Rectal smooth muscle tissue (tissue), 1 donor: ENCODE measurements at regions not wholly inside any gene's neighbourhood (a gene's known extent, or its start where the extent isn't known, plus 50 kb on each side); places are given as distances from the start of the nearest gene placed in this dataset.

ENCODE experiments used
- H3K27ac ChIP-seq: one replicate; pipeline ENCODE4 v1.7.0; 2013; ENCODE audit warnings: low read depth, low read length, inconsistent platforms
- H3K27me3 ChIP-seq: one replicate; pipeline ENCODE4 v1.7.0; 2013; ENCODE audit warnings: low read length; ENCODE audit not compliant: control insufficient read depth, insufficient read depth
- H3K36me3 ChIP-seq: one replicate; pipeline ENCODE4 v1.7.0; 2013; ENCODE audit warnings: low read length; ENCODE audit not compliant: control insufficient read depth, insufficient read depth
- H3K4me1 ChIP-seq: one replicate; pipeline ENCODE4 v1.7.0; 2013; ENCODE audit warnings: low read length; ENCODE audit not compliant: control insufficient read depth, insufficient read depth
- H3K4me3 ChIP-seq: one replicate; pipeline ENCODE4 v1.7.0; 2013; ENCODE audit warnings: low read length
- H3K9ac ChIP-seq: one replicate; pipeline ENCODE4 v1.7.0; 2013; ENCODE audit warnings: low read length

GRCh38 chr4:119851649-119852048 is 215.0 kb downstream of the MAD2L1 start:
- Histone ChIP-seq H3K36me3 (no peaks in the 10 kb centered on the region), H3K27ac (no peak overlapping the region), H3K27me3 (no peaks in the 10 kb centered on the region), H3K9ac (no peak overlapping the region), H3K4me1 (no peaks in the 10 kb centered on the region), H3K4me3 (no peak overlapping the region)

- Histone ChIP-seq H3K9ac (no peak overlapping the region), H3K4me1 (no peaks in the 10 kb centered on the region), H3K27ac (no peak overlapping the region), H3K36me3 (no peaks in the 10 kb centered on the region), H3K4me3 (no peak overlapping the region), H3K27me3 (no peaks in the 10 kb centered on the region)
These were observed 212.8 kb upstream of the PDE5A start for GRCh38 chr4:119841361-119841760.

- peak overlapping the region; percentile 33 for H3K27ac ChIP-seq
- H3K9ac ChIP-seq: no peak overlapping the region
- no peaks in the 10 kb centered on the region for H3K36me3 ChIP-seq
- H3K4me1 ChIP-seq: peaks cover 5% of the 10 kb centered on the region
- H3K4me3 ChIP-seq: no peak overlapping the region
- H3K27me3 ChIP-seq: no peaks in the 10 kb centered on the region
These were observed 207.0 kb upstream of the PDE5A start for GRCh38 chr4:119835613-119835910.

- Histone ChIP-seq H3K4me3 (no peak overlapping the region), H3K27me3 (no peaks in the 10 kb centered on the region), H3K36me3 (no peaks in the 10 kb centered on the region), H3K4me1 (peaks cover 5% of the 10 kb centered on the region), H3K27ac (peak overlapping the region; percentile 33), H3K9ac (no peak overlapping the region)
These were observed 206.5 kb upstream of the PDE5A start for GRCh38 chr4:119834906-119835612.

- Histone ChIP-seq H3K27ac (no peak overlapping the region), H3K4me1 (peaks cover 5% of the 10 kb centered on the region), H3K4me3 (no peak overlapping the region), H3K27me3 (no peaks in the 10 kb centered on the region), H3K9ac (no peak overlapping the region), H3K36me3 (no peaks in the 10 kb centered on the region)
These were observed 205.0 kb upstream of the PDE5A start for GRCh38 chr4:119833611-119834010.

- Histone ChIP-seq H3K36me3 (no peaks in the 10 kb centered on the region), H3K9ac (no peak overlapping the region), H3K27me3 (no peaks in the 10 kb centered on the region), H3K27ac (no peak overlapping the region), H3K4me1 (peaks cover 5% of the 10 kb centered on the region), H3K4me3 (no peak overlapping the region)
These were observed 204.2 kb upstream of the PDE5A start for GRCh38 chr4:119832776-119833175.

GRCh38 chr4:119829326-119829725 is 200.7 kb upstream of the PDE5A start:
- H3K27ac ChIP-seq: no peak overlapping the region
- H3K36me3 ChIP-seq: no peaks in the 10 kb centered on the region
- H3K27me3 ChIP-seq: no peaks in the 10 kb centered on the region
- H3K4me1 ChIP-seq: no peaks in the 10 kb centered on the region
- no peak overlapping the region for H3K4me3 ChIP-seq
- H3K9ac ChIP-seq: no peak overlapping the region

GRCh38 chr4:119825696-119826095 is 197.1 kb upstream of the PDE5A start:
- Histone ChIP-seq H3K27ac (no peak overlapping the region), H3K4me3 (no peak overlapping the region), H3K27me3 (no peaks in the 10 kb centered on the region), H3K36me3 (no peaks in the 10 kb centered on the region), H3K4me1 (no peaks in the 10 kb centered on the region), H3K9ac (no peak overlapping the region)

GRCh38 chr4:119823891-119824290 is 195.3 kb upstream of the PDE5A start:
- Histone ChIP-seq H3K4me3 (no peak overlapping the region), H3K4me1 (no peaks in the 10 kb centered on the region), H3K27ac (no peak overlapping the region), H3K36me3 (no peaks in the 10 kb centered on the region), H3K27me3 (no peaks in the 10 kb centered on the region), H3K9ac (no peak overlapping the region)

- Histone ChIP-seq H3K9ac (no peak overlapping the region), H3K4me1 (no peaks in the 10 kb centered on the region), H3K4me3 (no peak overlapping the region), H3K27me3 (no peaks in the 10 kb centered on the region), H3K36me3 (no peaks in the 10 kb centered on the region), H3K27ac (no peak overlapping the region)
These were observed 194.4 kb upstream of the PDE5A start for GRCh38 chr4:119823045-119823444.

GRCh38 chr4:119816473-119816872 is 187.9 kb upstream of the PDE5A start:
- H3K36me3 ChIP-seq: no peaks in the 10 kb centered on the region
- H3K9ac ChIP-seq: no peak overlapping the region
- no peaks in the 10 kb centered on the region for H3K4me1 ChIP-seq
- H3K4me3 ChIP-seq: no peak overlapping the region
- H3K27me3 ChIP-seq: no peaks in the 10 kb centered on the region
- H3K27ac ChIP-seq: no peak overlapping the region

GRCh38 chr4:119810001-119810400 is 181.4 kb upstream of the PDE5A start:
- Histone ChIP-seq H3K9ac (no peak overlapping the region), H3K27ac (no peak overlapping the region), H3K36me3 (no peaks in the 10 kb centered on the region), H3K4me3 (no peak overlapping the region), H3K4me1 (no peaks in the 10 kb centered on the region), H3K27me3 (no peaks in the 10 kb centered on the region)

- no peaks in the 10 kb centered on the region for H3K4me1 ChIP-seq
- H3K9ac ChIP-seq: no peak overlapping the region
- no peak overlapping the region for H3K27ac ChIP-seq
- no peaks in the 10 kb centered on the region for H3K36me3 ChIP-seq
- no peak overlapping the region for H3K4me3 ChIP-seq
- no peaks in the 10 kb centered on the region for H3K27me3 ChIP-seq
These were observed 175.8 kb upstream of the PDE5A start for GRCh38 chr4:119804404-119804803.
